HFF-Myc (cell line): ENCODE measurements at regions not wholly inside any gene's neighbourhood (a gene's known extent, or its start where the extent isn't known, plus 50 kb on each side); places are given as distances from the start of the nearest gene placed in this dataset.

Experiments
- DNase-seq: peaks from one replicate; pipeline ENCODE4 v3.0.0-alpha.2; 2011; ENCODE audit warnings: low read depth; ENCODE audit errors: extremely low read depth
- H3K4me3 ChIP-seq: replicated peaks from 2 replicates; pipeline ENCODE4 v1.5.1; 2011; ENCODE audit warnings: low read depth, mild to moderate bottlenecking, control low read depth, low read length
- CTCF ChIP-seq: IDR thresholded peaks from 2 replicates; pipeline ENCODE4 v1.5.1; 2012; ENCODE audit warnings: mild to moderate bottlenecking, low read depth, low read length, control low read depth; ENCODE audit errors: missing control alignments

GRCh38 chr3:64852738-64853137 is 164.9 kb upstream of the ADAMTS9 start:
- no peak for DNase-seq
- no peak for TF ChIP-seq CTCF
- no peak overlapping the region for H3K4me3 ChIP-seq

GRCh38 chr3:64848822-64849221 is 161.0 kb upstream of the ADAMTS9 start:
- no peak overlapping the region for H3K4me3 ChIP-seq
- no peak for DNase-seq
- no peak for TF ChIP-seq CTCF

- DNase-seq: no peak
- no peak for TF ChIP-seq CTCF
- no peak overlapping the region for H3K4me3 ChIP-seq
Measured at GRCh38 chr3:64848127-64848800, 160.5 kb upstream of the ADAMTS9 start.

GRCh38 chr3:64844558-64844957 is 156.8 kb upstream of the ADAMTS9 start:
- no peak for TF ChIP-seq CTCF
- DNase-seq: no peak
- H3K4me3 ChIP-seq: no peak overlapping the region

GRCh38 chr3:64837986-64838735 is 150.4 kb upstream of the ADAMTS9 start:
- no peak for TF ChIP-seq CTCF
- no peak for DNase-seq
- H3K4me3 ChIP-seq: no peak overlapping the region

GRCh38 chr3:64837126-64837738 is 149.4 kb upstream of the ADAMTS9 start:
- no peak overlapping the region for H3K4me3 ChIP-seq
- TF ChIP-seq CTCF: no peak
- no peak for DNase-seq
